Gastrocnemius medialis (tissue), 4 donors: ENCODE measurements at regions not wholly inside any gene's neighbourhood (a gene's known extent, or its start where the extent isn't known, plus 50 kb on each side); places are given as distances from the start of the nearest gene placed in this dataset.

Source experiments
- POLR2A ChIP-seq, 2 donors: fragments of 450-650 bp; IDR thresholded peaks; one replicate each; pipeline ENCODE4 v1.6.1; 2017; ENCODE audit warnings: antibody characterized with exemption in 2 of 2, mild to moderate bottlenecking in 2 of 2, moderate library complexity in 2 of 2
- TF ChIP-seq, protein P1 (sequence below), 5 experiments: fragments of 450-650 bp in 3 of 5; fragments of 200-600 bp in 2 of 5; sonication (generic) in 2 of 5; IDR thresholded peaks in 4 of 5; conservative IDR thresholded peaks in 1 of 5; 1 replicate in 4 of 5; 2 replicates in 1 of 5; pipeline ENCODE4 v1.5.1; 2016 to 2019; ENCODE audit warnings: antibody characterized with exemption in 5 of 5, mild to moderate bottlenecking in 3 of 5, moderate library complexity in 3 of 5

DNA sequence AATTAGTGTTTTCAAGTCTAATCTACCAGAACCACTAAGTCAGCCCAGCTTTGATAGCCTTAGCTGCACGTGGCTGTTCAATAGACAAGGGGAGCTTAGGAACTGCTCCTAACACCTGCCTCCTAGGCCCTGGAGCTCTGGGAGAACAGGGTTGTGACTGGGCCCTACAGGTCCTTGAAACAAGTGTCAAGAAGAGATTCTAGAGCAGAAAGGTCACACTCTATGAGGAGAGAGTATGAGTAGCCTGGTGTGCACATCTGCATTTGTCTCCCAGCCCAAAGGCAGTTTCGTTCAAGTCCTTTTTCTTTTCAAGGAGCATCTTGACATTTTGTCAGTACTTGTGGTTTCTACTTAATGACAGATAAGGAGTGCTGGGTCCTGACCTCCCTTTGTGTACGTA, 206.1 kb downstream of the PRELID2 start:
- TF ChIP-seq, protein P1, sequence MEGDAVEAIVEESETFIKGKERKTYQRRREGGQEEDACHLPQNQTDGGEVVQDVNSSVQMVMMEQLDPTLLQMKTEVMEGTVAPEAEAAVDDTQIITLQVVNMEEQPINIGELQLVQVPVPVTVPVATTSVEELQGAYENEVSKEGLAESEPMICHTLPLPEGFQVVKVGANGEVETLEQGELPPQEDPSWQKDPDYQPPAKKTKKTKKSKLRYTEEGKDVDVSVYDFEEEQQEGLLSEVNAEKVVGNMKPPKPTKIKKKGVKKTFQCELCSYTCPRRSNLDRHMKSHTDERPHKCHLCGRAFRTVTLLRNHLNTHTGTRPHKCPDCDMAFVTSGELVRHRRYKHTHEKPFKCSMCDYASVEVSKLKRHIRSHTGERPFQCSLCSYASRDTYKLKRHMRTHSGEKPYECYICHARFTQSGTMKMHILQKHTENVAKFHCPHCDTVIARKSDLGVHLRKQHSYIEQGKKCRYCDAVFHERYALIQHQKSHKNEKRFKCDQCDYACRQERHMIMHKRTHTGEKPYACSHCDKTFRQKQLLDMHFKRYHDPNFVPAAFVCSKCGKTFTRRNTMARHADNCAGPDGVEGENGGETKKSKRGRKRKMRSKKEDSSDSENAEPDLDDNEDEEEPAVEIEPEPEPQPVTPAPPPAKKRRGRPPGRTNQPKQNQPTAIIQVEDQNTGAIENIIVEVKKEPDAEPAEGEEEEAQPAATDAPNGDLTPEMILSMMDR (IDR thresholded peaks at IDR 0.05 in 4 of 5, conservative IDR thresholded peaks at IDR 0.05 in 1 of 5) = no peak
- TF ChIP-seq POLR2A (IDR thresholded peaks at IDR 0.05) = no peak
